ENCODE measurements at regions not wholly inside any gene's neighbourhood (a gene's known extent, or its start where the extent isn't known, plus 50 kb on each side); places are given as distances from the start of the nearest gene placed in this dataset.

GRCh38 chr5:1663186-1663585 is 136.5 kb downstream of the MRPL36 start:
- TF ChIP-seq CTCF (IDR thresholded peaks at IDR 0.05): no peak
- TF ChIP-seq POLR2A (IDR thresholded peaks at IDR 0.05): no peak

All from adrenal gland (tissue), 5 donors.